HG03469 (cell line): ENCODE measurements at regions not wholly inside any gene's neighbourhood (a gene's known extent, or its start where the extent isn't known, plus 50 kb on each side); places are given as distances from the start of the nearest gene placed in this dataset.

Experiments
- ATAC-seq: cut with Tn5 transposase; IDR thresholded peaks from one replicate; pipeline ENCODE4 v1.9.1; 2021; ENCODE audit warnings: mild to moderate bottlenecking, moderate library complexity, moderate number of reproducible peaks; ENCODE audit not compliant: unreplicated experiment

GRCh38 chr1:98002288-98002687, 81.5 kb upstream of the DPYD start:
- ATAC-seq: no peak

- ATAC-seq: no peak
Observed at GRCh38 chr1:98001764-98002163, 80.9 kb upstream of the DPYD start.

- no peak for ATAC-seq
Observed at GRCh38 chr1:97999320-97999719, 78.5 kb upstream of the DPYD start.

- ATAC-seq: no peak
Observed at GRCh38 chr1:97996880-97997279, 76.0 kb upstream of the DPYD start.

GRCh38 chr1:97989094-97989680, 68.4 kb upstream of the DPYD start:
- no peak for ATAC-seq

GRCh38 chr1:97986041-97987005, 65.5 kb upstream of the DPYD start:
- ATAC-seq: no peak

- no peak for ATAC-seq
Observed at GRCh38 chr1:97983126-97983525, 62.3 kb upstream of the DPYD start.

- no peak for ATAC-seq
Observed at GRCh38 chr1:97980530-97980929, 59.7 kb upstream of the DPYD start.

GRCh38 chr1:97976801-97977200, 56.0 kb upstream of the DPYD start:
- no peak for ATAC-seq
